LNCaP clone FGC (cell line): ENCODE measurements at regions not wholly inside any gene's neighbourhood (a gene's known extent, or its start where the extent isn't known, plus 50 kb on each side); places are given as distances from the start of the nearest gene placed in this dataset.
"Not testable (repeated sequence)": the region's sequence is repeated elsewhere in the genome, so short reads cannot be mapped to it uniquely, and the experiment has no call there.

Source experiments
- DNase-seq: peaks from one replicate; pipeline ENCODE4 v3.0.0-alpha.2; 2011; ENCODE audit warnings: low read depth
- H3K4me3 ChIP-seq: 2 replicates; pipeline ENCODE4 v1.5.1; 2011; ENCODE audit warnings: mild to moderate bottlenecking, low read depth, low read length, control low read depth
- CTCF ChIP-seq: IDR thresholded peaks from 2 replicates; pipeline ENCODE4 v1.5.1; 2012; ENCODE audit warnings: mild to moderate bottlenecking; ENCODE audit not compliant: control insufficient read depth, insufficient read depth; ENCODE audit errors: extremely low read depth

GRCh38 chr12:93234641-93235040 lies 143.1 kb upstream of the NUDT4 start:
- DNase-seq = peak; percentile 96

GRCh38 chr12:93235881-93236280 lies 141.8 kb upstream of the NUDT4 start:
- TF ChIP-seq CTCF = no peak
- no peak overlapping the region for H3K4me3 ChIP-seq
- no peak for DNase-seq

More at GRCh38 chr12:93234641-93235040, 143.1 kb upstream of the NUDT4 start:
- no peak overlapping the region for H3K4me3 ChIP-seq
- no peak for TF ChIP-seq CTCF

- DNase-seq = no peak
- H3K4me3 ChIP-seq = no peak overlapping the region
- no peak for TF ChIP-seq CTCF
Measured at GRCh38 chr12:93237235-93237915, 140.3 kb upstream of the NUDT4 start.

GRCh38 chr12:93238512-93239262 lies 139.0 kb upstream of the NUDT4 start:
- DNase-seq, H3K4me3 ChIP-seq: not testable (repeated sequence)

- H3K4me3 ChIP-seq, DNase-seq: not testable (repeated sequence)
Measured at GRCh38 chr12:93239789-93240188, 137.9 kb upstream of the NUDT4 start.

GRCh38 chr12:93242154-93242972 lies 135.4 kb upstream of the NUDT4 start:
- DNase-seq = no peak

GRCh38 chr12:93243382-93243688 lies 134.4 kb upstream of the NUDT4 start:
- no peak for DNase-seq
- no peak overlapping the region for H3K4me3 ChIP-seq
- no peak for TF ChIP-seq CTCF

More at GRCh38 chr12:93242154-93242972, 135.4 kb upstream of the NUDT4 start:
- no peak overlapping the region for H3K4me3 ChIP-seq
- no peak for TF ChIP-seq CTCF
